GM21423 (cell line): ENCODE measurements at regions not wholly inside any gene's neighbourhood (a gene's known extent, or its start where the extent isn't known, plus 50 kb on each side); places are given as distances from the start of the nearest gene placed in this dataset.

Experiments
- ATAC-seq: cut with Tn5 transposase; IDR thresholded peaks from one replicate; pipeline ENCODE4 v1.9.1; 2021; ENCODE audit warnings: mild to moderate bottlenecking, moderate library complexity; ENCODE audit not compliant: unreplicated experiment

- ATAC-seq, result no peak
Measured at GRCh38 chr6:91505199-91505598, 918.3 kb upstream of the MAP3K7 start.

- ATAC-seq, result no peak
Measured at GRCh38 chr6:91501930-91502329, 915.1 kb upstream of the MAP3K7 start.

DNA sequence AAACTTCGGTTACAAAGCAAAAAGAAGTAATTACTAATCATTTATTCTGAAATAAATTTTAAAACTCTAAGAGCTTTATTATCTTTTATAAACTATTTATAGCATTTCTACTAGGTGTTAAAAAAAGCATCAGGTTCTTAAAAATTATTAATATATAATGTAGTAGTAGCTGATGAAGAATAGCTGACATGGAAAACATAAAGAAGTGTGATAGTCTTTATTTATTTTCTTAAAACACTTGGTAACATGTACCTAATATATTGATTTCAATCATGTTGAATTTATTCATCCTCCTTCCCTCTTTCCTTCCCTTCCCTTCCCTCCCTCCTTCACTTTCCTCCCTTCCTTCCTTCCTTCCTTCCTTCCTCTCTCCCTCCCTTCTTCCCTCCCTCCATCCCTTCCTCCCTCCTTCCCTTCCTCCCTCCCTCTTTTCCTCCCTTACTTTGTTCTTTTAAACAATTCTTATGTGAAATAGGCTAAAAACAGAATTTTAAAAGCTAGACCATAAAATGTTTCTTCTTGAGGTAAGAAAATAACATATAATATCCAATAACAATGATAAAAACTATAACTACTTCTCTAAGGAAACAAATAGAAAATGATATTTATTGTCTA, 913.9 kb upstream of the MAP3K7 start:
- no peak for ATAC-seq

DNA sequence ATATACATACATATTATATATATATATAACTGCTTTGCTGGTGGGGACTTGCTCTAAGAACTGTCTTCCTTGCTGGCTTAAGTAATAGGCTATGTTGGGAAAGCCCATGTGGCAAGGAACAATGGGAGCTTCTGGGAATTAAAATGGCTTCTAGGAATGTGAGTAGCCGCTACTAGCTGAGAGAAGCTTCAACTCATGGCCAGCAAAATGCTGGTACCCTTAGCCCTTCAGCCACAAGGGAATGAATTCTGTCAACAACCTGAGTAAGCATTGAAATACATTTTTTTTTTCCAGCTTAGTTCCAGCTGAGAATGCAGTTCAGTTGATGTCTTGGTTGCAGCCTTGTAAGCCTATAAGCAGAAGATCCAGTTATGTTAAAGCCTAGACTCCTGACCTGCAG, 911.7 kb upstream of the MAP3K7 start:
- ATAC-seq, result no peak

DNA sequence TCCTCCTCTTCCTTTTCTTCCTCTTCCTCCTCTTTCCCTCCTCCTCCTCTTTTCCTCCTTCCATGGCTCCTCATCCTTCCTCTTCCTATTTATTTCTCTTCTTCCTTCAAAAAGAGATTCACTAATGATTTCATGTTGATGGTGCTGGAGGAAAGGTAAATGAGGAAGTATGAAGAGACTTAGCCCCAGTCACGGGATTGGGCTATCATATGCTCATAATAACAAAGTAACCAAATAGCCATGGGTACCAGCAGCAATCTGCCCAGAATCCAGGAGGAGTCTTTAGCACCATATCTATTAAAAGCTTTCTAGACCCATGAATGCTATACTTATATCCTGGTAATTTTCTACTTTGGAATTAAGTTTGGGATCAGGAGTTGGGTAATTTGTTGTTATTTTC, 910.9 kb upstream of the MAP3K7 start:
- no peak for ATAC-seq

DNA sequence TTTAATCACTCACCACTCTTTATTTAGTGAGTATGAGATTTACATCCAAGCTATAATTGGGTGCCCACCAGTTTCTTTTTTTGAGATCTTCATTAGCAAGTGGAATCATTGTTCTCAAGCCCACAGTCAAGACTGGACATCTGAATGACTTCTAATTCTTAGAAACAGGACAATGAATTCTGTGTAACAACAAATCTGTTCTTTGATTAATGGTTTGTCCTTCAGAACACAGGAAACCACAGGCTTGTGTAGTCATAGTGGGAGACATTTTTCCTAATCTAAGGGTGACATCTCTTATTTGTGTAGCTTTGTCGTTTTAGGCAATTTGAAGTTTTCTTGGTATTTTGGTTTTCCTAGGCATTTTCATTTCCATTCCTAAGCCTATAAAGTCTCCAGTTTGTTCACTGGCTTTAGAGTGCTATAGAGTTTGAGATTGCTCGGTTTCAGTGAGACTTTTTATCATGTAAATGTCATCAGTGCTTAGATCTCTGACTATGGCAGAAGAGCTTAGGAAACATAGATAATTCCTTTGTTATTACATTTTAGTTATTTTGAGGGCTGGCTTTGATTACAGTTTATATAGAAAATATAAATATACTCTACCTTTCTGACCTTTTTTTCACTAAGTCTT, 903.9 kb upstream of the MAP3K7 start:
- no peak for ATAC-seq

DNA sequence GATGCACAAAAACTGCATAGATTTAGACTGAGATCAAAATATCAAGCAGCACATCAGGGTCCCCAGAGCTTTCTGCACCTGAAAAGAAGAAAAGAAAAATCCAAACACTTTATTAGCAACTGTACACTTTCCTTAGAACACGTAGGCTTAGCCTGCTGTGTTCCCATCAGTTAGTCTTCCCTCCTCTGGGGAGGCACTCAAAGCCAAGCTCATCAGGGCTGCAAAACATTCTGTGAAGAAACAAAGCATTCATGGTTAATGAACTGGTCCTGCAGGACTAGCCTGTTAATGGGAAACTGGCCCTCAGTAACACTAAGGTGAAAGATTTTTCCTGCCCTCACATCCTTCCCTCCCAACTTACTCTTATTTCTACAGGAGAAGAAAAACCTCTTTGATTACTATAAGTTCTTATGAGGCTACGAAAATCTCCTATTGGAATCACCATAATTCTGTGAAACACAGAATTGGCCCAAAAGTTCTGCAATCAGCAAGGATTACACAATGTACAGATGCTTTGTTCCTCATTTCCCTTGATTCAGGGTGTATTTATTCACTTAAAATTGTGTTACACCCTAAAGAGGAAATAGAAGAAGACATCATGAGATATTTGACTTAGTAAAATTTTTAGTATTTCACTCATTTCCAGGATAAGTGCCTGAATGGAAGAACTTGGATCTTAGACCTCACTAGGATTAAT, 901.0 kb upstream of the MAP3K7 start:
- no peak for ATAC-seq

DNA sequence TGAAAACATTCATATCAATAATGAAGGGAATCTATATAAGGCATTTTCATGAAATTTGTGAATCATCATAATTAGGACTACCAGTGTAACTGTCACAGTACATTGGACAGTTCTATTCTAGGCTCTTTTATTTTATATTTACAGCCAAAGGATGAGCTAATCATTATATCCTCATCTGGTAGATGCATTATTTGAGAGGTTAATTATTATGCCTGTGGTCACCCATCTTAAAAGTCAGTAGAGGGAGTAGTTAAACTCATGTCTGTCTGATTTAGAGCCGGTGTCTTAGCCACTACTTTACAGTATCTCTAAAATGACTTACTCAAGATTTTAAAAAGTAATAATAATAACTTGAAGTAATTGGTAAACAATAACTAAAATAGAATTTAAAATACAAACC, 899.3 kb upstream of the MAP3K7 start:
- peak; percentile 37 for ATAC-seq

DNA sequence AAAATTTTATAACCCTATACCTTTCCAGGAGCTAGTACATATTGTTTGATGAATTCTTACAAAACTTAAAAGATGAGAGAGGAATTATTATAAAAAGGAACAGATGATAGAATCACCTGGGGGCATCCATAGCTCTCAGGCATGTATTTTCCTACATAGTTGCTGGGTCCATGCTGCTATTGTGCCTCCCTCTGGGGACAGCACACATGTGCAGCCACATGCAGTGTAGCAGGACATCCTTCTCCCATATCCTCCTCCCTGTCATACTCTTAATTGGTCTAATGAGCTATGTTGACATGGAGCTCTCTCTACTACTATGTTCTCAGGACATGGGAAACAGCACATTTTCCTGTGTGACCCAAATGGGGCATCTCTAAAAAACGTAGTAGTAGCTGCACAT, 898.2 kb upstream of the MAP3K7 start:
- ATAC-seq, result no peak

DNA sequence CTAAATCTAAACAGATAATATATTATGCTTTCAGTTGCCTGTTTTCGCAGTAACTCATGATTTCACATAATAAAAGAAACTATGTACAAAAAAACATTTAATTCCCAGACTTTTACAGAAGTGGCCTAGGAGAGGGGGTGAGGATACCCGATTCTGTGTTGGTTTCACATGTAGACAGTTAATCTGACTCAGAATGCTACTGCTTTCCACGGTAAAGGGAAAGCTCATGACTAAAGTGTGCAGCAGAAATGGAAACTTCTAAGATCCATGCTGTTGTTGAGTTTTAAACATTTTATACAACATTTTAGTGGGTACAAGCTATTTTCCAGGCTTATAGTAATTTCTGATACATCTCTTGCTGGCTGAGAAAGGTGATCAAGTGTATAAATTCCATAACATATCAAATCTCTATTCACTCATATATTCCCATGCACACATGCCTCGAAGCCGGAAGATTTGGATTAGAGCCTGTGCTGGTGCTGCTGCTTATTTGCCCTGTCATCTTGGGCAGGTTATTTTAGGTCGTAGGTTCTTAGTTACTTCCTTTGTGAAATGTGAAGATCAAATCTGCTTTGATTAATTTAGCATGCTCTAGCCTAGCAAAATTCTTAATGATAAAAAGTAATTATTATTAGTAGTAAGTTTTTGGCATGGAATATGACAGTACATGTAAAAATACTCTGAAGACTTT, 896.7 kb upstream of the MAP3K7 start:
- peak; percentile 33 for ATAC-seq

DNA sequence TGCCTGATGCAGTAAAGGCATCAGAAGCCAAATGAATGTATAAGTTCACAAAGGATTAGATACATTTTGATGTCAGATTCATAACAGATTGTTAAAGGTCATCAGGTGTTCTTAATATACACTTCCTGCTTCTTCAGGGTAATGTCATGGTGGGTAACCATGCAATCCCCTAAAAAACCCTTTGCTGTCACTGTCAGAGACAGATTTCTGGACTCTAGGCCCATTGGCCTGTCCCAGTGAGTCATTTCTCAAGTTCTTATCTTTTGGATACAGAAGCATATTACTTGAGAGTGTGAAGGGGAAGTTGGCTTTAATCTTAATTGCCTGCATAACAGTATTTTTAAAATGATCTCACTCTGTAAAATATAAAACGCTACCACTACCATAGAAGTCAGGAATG, 895.6 kb upstream of the MAP3K7 start:
- ATAC-seq, result peak; percentile 63

DNA sequence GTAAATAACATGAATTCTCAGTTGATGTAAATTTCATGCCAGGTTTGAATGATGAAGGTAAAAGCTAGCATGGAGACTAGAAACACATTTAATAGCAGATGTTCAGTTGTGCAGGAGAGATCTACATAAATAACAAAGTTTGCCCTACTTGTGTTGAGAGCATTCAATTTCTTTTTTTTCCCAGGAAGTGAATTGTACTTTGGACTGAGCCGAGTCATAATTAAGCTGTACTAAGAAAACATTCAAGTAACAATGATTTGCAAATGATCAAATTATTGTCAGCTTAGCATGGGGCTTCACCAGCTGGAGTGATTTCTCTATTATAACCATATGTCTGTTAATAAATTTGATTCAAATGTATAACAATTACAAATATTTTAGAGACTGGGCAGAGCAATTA, 893.5 kb upstream of the MAP3K7 start:
- no peak for ATAC-seq

GRCh38 chr6:91477688-91478087, 890.8 kb upstream of the MAP3K7 start:
- ATAC-seq, result no peak

DNA sequence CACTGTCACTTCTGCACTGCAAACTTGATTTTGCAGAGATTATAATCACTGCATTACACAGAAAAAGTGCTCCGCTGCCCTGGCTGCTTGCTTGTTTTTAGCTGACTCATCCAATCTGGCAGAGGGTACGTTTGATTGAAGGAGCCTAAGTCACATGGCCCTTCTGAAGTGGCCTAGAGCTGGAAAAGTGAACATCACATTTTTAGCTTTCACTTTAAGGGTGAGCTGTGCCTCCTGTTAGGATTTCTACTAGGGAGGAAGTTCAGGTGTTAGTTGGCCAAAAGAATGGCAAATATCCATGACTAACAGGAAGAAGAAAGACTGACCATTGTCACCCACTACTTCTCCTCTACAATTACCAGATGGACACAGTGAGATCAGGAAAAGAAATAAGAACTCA, 889.1 kb upstream of the MAP3K7 start:
- ATAC-seq, result peak; percentile 79

GRCh38 chr6:91465393-91465792, 878.5 kb upstream of the MAP3K7 start:
- ATAC-seq, result no peak

- no peak for ATAC-seq
Measured at GRCh38 chr6:91464718-91465117, 877.8 kb upstream of the MAP3K7 start.

DNA sequence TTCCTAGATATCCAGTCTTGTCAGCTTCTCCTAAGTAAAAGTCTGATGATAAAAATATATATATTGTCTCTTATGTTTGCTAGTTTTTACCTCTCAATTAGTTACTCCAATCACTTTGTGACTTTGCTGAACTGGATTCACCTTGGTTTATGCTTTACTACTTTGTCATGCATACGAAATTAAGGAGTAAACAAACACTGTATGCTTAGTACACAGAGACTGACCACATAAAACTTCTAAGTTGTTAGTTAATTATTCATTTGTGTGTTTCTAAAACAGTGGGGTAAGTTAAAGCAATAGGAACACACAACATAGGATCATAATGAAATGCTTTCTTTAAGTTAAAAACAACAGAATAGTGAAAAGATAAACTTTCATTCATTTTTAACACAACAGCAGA, 877.3 kb upstream of the MAP3K7 start:
- ATAC-seq, result peak; percentile 79

DNA sequence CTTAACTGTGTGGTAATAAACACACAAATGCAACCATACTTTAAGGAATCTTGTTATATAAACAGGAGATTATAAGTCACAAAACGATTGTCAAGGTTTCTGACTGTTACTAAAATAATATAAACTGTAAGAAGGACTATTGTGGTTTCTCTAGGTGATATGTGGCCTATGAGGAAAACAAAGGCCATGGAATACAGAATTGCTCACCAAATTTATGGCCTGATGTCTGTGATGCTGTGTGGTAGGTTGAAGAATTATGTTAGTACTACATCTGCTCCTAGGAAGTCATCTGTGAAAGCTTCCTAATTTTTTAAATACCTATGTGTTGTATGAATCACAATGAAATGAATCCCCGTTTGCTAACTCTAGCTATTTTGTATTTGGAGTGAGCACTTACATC, 875.4 kb upstream of the MAP3K7 start:
- no peak for ATAC-seq

DNA sequence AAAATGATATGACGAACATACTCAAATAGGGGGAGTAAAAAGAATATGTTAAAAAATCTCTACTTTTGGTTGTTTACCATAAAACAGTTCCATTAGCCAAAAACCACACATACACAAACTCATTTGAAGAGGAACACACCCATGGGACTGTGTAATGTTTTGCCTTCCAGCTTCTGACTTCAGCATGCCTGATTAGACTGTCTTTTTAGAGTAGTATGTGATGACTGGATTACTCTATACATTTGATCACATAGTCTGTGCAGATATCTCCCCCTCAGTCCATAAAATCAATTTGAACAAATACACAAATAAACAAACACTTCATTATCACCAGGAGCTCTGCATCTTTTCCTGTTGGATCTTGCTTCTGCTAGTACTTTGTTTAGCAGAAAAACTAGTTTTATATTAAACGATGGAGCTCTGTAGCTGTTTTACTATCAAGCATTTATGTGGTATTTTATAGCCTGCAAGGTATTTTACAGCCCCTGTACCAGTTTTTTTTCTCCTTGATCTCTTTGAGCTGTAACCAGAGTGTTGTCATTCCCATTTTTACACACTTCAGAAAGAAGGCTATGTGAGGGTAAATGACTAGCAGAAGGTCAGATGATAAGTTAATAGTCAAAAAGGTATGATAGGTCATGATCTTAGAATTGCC, 866.5 kb upstream of the MAP3K7 start:
- no peak for ATAC-seq

- no peak for ATAC-seq
Measured at GRCh38 chr6:91449539-91449938, 862.7 kb upstream of the MAP3K7 start.

GRCh38 chr6:91447530-91448254, 860.8 kb upstream of the MAP3K7 start:
- ATAC-seq, result no peak
